SHP77 (cell line): ENCODE measurements at regions not wholly inside any gene's neighbourhood (a gene's known extent, or its start where the extent isn't known, plus 50 kb on each side); places are given as distances from the start of the nearest gene placed in this dataset.
"Not testable (repeated sequence)": the region's sequence is repeated elsewhere in the genome, so short reads cannot be mapped to it uniquely, and the experiment has no call there.

Source experiments
- DNase-seq, 2 experiments: peaks; one replicate each; lab custom pipeline; 2025; lab: John Stamatoyannopoulos, UW

DNA sequence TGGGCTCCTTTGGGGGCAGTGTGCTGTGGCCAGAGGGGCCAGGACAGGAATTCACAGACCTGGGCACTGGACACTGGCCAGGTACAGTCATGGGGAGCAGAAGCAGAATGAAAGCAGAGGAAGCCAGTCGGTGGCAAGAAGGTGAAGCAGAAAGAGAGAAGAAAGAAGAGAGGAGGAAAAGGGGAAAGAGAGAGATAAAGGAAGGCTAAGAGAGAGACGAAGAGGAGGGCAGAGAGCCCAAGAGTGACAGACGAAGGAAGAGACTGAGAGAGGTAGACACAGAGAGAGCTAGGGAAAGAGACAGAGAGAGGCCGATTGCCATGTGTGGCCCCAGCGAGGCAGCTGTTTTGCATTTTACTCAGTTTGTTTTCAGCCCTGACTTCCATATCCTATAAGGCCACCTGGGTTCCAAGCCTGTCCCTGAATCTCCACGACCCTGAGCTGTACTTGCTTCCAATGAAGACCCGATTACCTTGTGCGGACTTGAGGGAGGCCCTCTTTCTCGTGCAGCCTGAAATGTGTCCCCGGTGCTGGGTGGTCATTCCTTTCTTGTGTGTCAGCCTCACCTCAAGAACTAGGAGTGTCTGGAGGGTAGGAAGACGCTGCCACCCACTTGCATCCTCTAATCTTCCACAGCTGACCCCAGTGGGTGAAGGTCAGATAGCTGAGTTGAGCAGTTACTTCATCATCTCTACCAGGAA is 73.9 kb downstream of the LSM3 start:
- no peak for DNase-seq

DNA sequence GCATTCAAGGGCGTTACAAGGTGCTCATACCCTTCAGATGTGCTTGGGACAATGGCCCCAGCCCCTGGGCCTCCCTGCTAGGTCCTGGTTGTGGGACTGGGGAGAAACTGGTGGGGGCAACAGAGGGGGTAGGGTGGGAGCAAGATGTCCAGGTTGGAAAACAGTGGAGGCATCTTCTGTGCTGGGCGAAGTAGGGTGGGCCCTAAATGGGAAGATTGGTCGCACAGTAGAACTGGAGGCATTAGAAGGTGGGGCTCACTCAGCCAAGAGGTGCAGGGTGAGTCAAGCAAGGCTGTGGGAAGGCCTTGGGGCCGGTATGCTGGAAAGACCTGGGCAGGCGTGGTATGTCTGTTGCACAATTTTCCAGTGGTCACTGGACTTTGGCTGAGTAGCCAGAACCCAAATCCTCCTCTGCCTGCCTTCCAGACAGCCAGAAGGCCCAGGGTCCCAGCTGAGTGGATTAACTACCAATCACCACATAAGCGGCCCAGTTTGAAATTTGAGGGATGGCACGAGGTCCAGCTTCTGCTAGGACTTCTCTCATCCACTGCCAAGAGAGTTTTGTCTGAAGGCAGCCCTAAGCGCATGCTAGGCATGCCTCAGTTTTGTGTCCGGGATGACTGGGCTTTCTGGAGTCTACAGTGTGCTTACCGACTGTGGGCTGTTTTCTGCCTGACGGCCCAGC is 74.5 kb downstream of the LSM3 start:
- DNase-seq = no peak

DNA sequence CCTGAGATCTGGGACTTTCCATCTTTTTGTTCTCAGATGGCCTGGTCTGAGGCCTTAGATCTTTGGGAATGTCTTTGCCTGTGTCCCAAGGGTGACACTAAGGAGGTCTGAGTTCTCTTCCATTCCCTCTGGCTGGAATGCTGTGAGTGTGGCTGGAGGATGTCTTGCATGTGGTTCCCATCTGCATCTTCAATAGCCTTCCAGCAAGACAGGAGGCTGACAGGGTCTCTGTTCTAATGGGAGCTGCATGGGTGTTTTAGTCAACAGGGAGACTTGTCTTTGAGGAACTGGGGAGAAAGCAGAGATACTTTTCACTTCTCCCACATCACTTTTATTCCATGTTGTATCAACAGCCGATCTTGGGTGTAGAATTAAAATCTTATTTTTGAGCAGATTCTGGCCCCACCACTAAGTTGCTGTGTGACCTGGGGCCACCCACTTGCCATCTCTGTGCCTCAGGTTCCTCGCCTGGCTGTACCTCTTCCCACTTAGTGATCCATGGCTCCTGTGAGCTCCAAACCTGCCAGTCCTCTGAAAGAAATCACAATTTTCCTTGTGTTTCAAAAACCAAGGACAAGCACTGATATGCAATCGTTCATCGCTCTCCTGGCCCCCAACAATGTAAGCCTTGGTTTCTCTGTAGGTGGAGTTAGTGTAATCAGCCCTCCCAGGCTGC is 75.2 kb downstream of the LSM3 start:
- DNase-seq = no peak

DNA sequence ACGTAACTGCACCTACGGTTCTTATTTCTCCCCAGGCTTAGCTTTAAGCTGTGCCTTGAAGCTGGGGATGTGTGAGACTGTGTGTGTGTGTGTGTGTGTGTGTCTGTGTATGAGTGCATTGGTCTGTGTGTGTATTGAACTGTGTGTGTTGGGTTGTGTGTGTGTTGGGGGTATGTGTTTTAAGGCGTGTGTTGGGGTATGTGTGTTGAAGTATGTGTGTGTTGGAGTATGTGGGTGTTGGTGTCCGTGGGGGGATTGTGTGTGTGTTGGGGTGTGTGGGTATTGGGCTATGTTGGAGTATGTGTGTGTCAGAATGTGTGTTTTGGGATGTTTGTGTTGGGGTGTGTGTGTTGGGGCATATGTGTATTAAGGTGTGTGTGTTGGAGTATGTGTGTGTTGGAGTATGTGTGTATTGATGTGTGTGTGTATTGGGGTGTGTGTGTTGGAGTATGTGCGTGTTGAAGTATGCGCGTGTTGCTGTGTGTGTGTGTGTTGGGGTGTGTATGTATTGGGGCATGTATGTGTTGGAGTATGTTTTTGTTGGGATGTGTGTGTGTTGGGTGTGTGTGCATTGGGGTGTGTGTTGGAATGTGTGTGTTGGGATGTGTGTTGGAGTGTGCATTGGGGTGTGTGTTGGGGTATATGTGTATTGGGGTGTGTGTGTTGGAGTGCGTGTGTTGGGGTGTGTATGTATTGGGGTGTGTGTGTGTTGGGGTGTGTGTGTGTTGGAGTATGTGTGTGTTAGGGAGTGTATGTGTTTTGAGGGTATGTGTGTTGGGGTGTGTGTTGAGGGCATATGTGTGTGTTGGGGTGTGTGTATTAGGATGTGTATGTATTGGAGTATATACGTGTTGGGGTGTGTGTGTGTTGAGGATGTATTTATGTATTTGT is 76.4 kb downstream of the LSM3 start:
- DNase-seq = no peak

DNA sequence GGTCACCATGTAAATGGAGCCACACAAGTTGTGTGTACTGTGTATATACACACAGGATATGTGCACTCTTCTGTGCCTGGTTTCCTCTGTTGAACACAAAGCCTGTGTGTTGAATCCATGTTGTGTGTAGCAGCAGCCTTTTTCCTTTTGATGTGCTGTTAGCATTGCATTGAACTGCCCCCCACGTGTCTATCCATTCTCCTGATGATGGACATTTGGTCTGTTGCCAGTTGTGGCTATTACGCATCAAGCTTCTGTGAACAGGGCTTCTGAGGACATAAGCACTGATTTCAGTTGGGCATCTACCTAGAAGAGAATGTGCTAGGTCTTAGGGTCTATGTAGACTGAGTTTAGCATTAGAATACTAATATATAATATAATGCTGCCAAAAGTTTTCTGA is 77.4 kb downstream of the LSM3 start:
- no peak for DNase-seq

DNA sequence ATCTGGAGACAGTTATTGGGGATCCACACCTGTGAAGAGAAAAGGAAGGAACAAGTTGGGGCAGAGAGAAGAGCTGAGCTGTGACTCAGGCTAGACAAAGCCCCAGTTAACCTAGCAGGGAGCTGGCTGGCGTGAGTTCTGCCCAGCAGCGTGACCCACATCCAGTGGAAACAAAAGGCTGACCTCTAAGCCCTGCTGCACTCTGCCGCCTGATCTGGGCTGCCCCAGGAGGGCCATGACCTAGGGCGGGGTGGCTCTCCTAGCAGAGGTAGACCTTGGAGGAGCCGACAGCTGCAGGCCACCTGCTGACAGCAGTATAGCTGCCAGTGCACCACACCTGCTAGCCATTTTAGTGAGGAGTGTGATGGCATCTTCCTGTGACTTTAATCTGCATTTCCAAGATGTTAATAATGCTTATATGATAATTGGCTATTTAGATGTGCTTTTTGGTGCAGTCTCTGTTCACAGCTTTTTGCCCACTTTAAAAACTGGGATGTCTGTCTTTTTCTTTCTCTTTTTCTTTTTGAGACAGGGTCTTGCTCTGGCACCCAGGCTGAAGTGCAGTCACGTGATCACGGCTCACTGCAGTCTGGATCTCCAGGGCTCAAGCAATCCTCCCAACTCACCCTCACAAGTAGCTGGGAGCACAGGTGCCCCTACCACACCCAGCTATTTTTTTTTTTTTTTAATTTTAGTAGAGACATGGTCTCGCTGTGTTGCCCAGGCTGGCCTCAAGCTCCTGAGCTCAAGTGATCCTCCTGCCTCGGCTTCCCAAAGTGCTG is 78.1 kb downstream of the LSM3 start:
- peak; percentile 13 to 22 for DNase-seq

DNA sequence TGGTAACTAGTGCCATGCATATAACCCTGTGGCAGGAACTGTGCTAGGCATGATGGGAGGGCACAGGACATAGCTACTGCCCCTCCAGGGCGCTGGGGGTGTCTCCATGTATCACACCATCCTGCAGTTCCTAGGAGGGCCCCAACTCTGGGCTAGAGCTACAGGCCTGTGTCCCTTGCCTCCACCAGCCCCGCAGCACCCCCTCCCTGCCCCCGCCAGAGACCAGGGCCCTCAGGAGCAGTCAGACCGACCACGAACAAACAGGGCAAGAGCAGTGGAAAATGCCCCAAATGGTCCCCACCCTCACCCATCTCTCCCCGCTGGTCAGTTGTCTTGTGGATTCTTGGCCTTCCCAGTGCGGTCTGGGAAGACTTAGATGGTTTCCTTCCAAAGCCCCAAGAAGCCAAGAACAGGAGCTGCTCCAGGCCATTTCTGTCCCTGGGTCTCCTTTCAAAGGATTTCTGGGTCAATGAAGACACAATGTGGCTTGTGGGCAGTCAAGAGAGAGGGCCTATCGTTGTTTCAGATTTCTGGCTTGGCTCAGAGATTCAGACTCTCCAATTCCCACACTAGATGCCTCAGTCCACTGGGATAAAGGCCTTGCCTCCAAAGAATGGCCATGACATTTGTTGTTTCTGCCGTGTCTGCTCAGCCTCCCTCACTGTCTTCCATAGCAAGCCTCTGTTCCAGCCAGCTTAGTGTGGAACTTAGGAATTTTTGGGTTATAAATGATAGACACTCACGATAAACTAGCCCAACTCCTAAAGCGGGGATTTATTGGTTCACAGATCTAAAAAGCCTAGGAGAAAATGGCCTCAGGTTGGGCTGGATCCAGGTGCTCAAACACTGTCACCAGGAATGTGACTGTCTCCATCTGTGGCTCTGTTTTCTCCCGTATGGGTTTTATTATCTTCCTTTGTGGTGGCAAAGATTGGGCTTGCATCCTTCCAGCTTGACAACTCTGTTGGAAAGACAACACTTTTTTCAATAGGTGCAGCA is 80.6 kb downstream of the LSM3 start:
- DNase-seq = no peak

DNA sequence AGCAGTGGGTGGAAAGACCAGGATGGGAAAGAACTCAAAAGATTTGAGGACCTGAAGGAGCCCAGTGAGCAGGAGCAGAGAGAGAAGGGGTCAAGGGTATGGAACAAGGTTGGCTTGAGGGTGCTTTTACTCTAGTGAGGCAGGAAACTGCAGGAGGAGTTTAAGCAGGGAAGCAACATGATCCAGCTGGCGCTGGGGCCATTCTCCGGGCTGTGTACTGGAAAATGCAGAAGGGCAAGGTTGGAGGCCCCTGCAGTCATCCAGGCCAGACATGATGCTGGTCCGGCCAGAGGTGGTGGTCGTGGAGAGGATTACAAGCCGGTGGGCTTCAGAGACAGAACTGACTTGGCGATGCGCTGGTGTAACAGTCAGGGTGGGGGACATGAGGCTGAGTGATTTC is 81.8 kb downstream of the LSM3 start:
- no peak for DNase-seq

DNA sequence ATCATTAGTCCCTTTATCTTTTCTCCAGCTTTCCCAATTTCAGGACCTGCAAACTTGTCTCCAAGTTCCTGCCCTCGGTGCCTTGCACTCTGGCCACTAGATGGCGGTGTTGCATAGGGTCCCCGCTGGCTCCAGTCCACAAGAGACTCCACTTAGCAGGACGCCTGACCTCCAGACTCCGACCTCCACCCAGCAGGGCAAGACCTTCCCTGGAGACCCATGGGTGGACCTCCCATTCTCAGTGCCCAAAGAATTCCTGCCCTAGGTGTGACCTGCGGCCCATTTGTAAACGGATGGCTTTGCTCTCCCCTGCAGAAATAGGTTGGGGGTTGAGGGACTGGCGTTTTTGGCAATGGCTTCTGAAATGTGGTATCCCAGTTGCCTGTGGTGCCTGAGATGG is 82.6 kb downstream of the LSM3 start:
- peak; percentile 60 to 63 for DNase-seq

DNA sequence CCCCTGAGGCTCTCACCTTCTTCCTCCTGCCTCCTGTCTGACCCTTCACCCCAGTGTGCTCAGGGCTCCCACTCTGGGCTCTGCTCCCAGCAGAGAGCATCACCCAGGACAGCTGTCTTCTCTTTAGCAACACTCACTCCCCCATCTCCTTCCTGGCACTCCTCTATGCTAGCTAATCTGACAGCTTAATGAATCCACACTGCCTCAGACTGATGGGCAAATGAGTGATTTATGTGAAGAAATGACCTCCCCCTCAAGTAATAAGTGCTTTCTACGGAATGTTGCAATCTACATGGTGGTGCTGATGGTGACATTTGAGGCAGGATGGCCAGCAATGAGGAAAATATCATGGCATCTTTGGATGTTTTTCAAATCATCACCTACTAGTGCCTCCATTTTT is 83.6 kb downstream of the LSM3 start:
- DNase-seq = no peak

DNA sequence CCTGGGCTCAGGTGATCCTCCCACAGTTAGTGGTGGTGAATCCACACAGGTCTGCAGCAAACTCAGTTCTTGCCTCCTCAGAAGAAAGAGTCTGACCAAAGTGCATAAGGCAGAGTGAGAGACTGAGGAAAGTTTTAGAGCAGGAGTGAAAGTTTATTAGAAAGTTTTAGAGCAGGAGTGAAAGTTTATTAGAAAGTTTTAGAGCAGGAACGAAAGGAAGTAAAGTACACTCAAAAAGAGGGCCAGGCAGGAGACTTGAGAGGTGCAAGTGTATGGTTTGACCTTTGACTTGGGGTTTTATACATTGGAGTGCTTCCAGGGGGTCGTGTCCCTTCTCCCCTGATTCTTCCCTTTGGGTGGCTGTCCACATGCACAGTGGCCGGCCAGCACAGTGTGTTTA is 84.2 kb downstream of the LSM3 start:
- no peak for DNase-seq

DNA sequence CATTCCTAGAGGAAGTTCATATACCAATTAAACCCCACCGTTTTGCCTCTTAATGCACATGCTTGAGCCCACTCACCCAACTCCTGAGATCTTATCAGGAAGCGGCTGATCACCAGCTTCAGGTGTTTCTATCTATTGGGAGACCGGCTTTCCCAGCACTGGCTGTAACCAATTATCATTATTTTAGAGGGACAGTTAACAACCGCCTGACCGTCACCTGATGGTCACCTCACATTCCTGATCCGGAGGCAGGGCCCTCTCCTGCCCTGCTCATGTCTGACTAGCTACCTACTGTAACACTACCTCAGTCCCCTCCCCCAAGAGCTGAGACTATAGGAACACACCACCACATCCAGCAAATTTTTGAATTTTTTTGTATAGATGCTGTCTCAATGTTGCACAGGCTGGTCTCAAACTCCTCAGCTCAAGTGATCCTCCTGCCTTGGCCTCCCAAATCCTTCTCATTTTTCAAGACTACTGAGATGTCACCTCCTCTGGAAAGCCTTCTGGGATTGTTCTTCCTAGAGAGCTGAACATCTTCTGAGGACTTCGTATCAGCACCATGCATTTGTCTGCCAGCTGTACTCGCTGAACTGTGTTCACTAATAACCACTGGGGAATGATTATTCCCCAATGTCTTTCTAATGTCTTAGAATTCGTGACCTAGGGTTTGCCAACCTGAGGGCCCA is 84.8 kb downstream of the LSM3 start:
- DNase-seq = no peak

DNA sequence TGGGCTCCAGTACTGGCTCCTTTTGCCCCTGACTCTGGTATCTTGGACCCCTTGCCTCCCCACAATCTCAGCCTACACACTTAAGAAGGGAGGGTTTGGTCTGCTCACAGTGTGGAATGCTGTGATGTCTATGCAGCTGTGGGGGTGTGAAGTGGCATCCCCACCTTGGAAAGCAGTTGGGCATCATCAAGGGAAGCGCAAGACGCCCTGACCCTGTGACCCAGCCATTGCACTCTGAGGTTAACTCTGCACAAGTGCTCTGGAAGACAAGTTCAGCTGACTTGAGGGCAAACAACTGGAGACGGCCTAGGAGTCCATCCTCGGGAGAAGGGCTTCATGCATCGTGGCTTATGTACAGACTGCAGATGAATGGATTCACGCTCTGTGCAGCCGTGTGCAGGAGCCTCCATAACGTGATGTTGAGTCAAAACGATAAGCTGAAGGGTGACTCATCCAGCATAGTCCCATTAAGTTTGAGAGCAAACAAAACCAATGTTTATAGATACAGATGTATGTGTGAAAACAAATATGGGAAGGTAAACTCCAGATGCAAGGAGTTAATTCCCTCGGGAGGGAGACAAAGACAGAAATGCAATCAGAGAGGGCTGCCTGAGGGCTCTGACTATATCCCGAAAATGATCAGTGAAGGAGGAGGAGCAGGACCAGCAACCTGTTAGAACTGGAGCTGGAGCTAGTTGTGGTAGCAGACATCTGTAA is 86.8 kb downstream of the LSM3 start:
- DNase-seq = peak; percentile 58 to 67

DNA sequence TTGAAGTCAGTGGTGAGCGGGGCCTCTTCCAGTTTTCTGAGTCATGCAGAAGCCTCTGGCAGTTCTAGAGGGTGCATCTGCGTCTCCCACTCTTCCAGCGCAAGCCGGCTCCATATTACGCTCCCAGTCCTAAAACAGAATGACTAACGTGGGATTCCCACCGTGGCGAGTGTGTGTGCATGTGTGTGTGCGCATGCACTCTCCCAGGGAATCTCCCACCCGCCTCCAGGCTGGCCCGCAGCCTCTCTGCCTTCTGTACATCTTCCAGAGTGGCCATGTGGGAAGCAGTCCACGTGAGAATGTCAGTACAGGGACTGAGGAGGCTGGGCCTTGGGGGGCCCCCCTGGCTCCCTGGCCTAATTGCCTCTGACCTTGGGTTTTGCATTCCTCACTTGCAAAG is 87.7 kb downstream of the LSM3 start:
- no peak for DNase-seq

DNA sequence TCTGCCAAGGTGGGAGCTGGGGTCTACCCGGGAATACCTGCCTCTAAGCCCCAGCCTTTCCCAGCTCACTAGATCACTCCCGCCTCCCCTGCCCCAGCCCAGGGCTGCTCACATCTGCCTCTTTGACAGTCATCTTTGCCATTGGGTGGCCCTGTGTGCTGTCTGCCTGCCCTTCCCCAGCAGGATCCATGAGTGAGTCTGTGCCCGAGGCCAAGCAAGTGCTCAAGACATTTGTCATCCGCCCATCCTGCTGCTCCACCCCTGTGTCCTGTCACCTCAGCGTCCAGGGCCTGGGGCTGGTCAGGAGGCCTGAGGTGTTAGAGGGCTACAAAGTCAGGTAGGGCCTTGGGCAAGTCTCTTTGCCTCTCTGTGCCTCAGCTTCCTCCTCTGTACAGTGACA is 89.4 kb downstream of the LSM3 start:
- peak; percentile 44 to 48 for DNase-seq

DNA sequence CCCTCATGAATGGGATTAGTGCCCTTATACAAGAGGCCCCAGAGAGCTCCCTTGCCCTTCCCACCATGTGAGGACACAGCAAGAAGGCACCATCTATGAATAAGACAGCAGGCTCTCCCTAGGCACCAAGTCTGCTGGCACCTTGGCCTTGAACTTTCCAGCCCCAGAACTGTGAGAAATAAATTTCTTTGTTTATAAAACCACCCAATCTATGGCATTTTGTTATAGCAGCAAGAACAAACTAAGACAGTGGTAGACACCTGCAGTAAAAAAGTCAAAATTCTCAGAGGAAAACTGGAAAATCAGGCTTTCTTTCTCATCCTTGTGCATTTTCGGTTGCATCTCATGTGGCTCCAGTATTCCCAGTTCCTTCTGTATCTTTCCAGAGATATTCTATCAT is 90.3 kb downstream of the LSM3 start:
- DNase-seq = no peak

DNA sequence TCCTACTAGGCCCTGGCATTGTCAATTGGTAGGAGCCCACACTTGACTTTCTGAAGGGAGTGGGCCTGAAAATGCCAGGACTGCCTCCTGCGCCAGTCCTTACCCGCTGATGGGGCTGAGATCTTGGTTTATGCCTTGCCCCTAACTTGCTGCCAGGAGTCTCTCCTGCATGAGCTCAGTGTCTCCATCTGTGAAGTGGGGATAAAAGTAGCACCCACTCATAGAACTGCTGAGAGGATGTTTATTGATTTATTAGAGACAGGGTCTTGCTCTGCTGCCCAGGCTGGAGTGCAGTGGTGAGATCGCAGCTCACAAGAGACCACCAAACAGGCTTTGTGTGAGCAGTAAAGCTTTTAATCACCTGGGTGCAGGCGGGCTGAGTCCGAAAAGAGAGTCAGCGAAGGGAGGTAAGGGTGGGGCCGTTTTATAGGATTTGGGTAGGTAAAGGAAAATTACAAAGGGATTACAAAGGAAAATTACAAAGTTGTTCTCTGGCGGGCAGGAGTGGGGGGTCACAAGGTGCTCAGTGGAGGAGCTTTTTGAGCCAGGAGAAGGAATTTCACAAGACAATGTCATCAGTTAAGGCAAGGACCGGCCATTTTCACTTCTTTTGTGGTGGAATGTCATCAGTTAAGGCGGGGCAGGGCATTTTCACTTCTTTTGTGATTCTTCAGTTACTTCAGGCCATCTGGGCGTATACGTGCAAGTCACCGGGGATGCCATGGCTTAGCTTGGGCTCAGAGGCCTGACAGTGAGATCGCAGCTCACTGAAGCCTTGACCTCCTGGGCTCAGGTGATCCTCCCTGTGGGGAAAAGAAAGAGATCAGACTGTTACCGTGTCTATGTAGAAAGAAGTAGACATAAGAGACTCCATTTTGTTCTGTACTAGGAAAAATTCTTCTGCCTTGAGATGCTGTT is 93.7 kb downstream of the LSM3 start:
- not testable (repeated sequence) for DNase-seq
